Liver (tissue), 3 donors: ENCODE measurements at regions not wholly inside any gene's neighbourhood (a gene's known extent, or its start where the extent isn't known, plus 50 kb on each side); places are given as distances from the start of the nearest gene placed in this dataset.

ENCODE experiments used
- CTCF ChIP-seq: fragments of 150-350 bp; IDR thresholded peaks from 2 replicates; pipeline ENCODE4 v1.5.1; 2017; ENCODE audit warnings: improper control_type of control experiment, low read depth, low read length; ENCODE audit not compliant: missing input control
- EGR1 ChIP-seq, 2 donors: IDR thresholded peaks; 2 replicates each; pipeline ENCODE4 v1.6.1; 2016 to 2018; ENCODE audit warnings: antibody characterized with exemption in 2 of 2, low read depth in 2 of 2
- GABPA ChIP-seq, 2 donors: IDR thresholded peaks in 1 of 2; conservative IDR thresholded peaks in 1 of 2; 2 replicates each; pipeline ENCODE4 v1.6.1; 2016; ENCODE audit warnings: antibody characterized with exemption in 2 of 2, mild to moderate bottlenecking in 1 of 2, moderate library complexity in 1 of 2
- HNF4A ChIP-seq, 2 donors: conservative IDR thresholded peaks; 2 replicates each; pipeline ENCODE4 v1.6.1; 2016; ENCODE audit warnings: antibody characterized with exemption in 2 of 2, mild to moderate bottlenecking in 2 of 2
- JUND ChIP-seq, 2 donors: IDR thresholded peaks; 2 replicates each; pipeline ENCODE4 v1.6.1; 2016; ENCODE audit warnings: antibody characterized with exemption in 2 of 2
- RAD21 ChIP-seq, 2 donors: IDR thresholded peaks; 2 replicates each; pipeline ENCODE4 v1.6.1; 2016; ENCODE audit warnings: antibody characterized with exemption in 2 of 2, mild to moderate bottlenecking in 2 of 2
- REST ChIP-seq: IDR thresholded peaks from 2 replicates; pipeline ENCODE4 v1.6.1; 2016; ENCODE audit warnings: antibody characterized with exemption, mild to moderate bottlenecking
- SP1 ChIP-seq: IDR thresholded peaks from 2 replicates; pipeline ENCODE4 v1.6.1; 2018; ENCODE audit warnings: antibody characterized with exemption, mild to moderate bottlenecking
- TAF1 ChIP-seq: conservative IDR thresholded peaks from 2 replicates; pipeline ENCODE4 v1.6.1; 2016; ENCODE audit warnings: antibody characterized with exemption, mild to moderate bottlenecking
- YY1 ChIP-seq: IDR thresholded peaks from 2 replicates; pipeline ENCODE4 v1.6.1; 2016; ENCODE audit warnings: antibody characterized with exemption, mild to moderate bottlenecking
- ZBTB33 ChIP-seq: IDR thresholded peaks from 2 replicates; pipeline ENCODE4 v1.6.1; 2016; ENCODE audit warnings: antibody characterized with exemption
- donor health status: healthy.
- donor health status: healthy.

DNA sequence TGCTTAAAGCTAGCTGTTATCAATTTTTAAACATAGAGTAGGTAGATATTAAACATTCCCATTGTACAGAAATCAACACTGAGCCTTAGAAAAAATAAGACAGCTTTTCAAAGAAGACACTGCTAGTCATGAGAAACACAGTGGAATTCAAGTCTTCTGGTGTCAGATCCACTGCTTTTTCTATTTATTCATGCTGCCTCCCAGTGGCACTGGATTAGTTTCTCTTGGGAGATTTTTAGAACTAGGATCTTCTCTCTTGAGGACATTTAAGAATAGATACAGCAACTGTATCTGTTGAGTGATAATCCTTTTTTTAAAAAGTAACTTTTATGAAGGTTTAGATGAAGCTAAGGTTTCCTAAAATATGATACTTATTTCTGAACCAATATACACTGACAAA, 1635.4 kb upstream of the C9orf72 start:
- TF ChIP-seq CTCF (no peak), TAF1 (no peak), YY1 (no peak), SP1 (no peak), JUND (IDR thresholded peaks at IDR 0.05) (no peak), ZBTB33 (no peak), EGR1 (IDR thresholded peaks at IDR 0.05; ENCODE audit: low read depth in 2 of 2) (no peak), HNF4A (conservative IDR thresholded peaks at IDR 0.05) (no peak), GABPA (IDR thresholded peaks at IDR 0.05 in 1 of 2, conservative IDR thresholded peaks at IDR 0.05 in 1 of 2) (no peak), REST (no peak), RAD21 (IDR thresholded peaks at IDR 0.05) (no peak)
